HEK293 (cell line): ENCODE measurements at regions not wholly inside any gene's neighbourhood (a gene's known extent, or its start where the extent isn't known, plus 50 kb on each side); places are given as distances from the start of the nearest gene placed in this dataset.

Experiments used
- CTCF ChIA-PET: fragments of 350-600 bp; formaldehyde crosslinking; extraction: SDS; loops from one replicate; lab custom pipeline; 2021; ENCODE audit warnings: antibody characterized with exemption; lab: Yijun Ruan, JAX
- POLR2A ChIA-PET: fragments of 300-600 bp; formaldehyde crosslinking; extraction: SDS; loops from one replicate; lab custom pipeline; 2020; ENCODE audit warnings: antibody characterized with exemption, inconsistent platforms; lab: Yijun Ruan, JAX
- H3K27ac ChIP-seq: fragments of 200-500 bp; sonication (Bioruptor generic); 2 replicates; pipeline ENCODE4 v1.5.1; 2014; ENCODE audit warnings: low read depth, low read length, control low read depth, inconsistent platforms; ENCODE audit errors: extremely low read depth
- H3K36me3 ChIP-seq, 2 experiments: fragments of 200-500 bp in 1 of 2; sonication (Bioruptor generic) in 1 of 2; 1 replicate in 1 of 2; 2 replicates in 1 of 2; pipeline ENCODE4 v1.5.1; 2014 to 2017; ENCODE audit warnings: inconsistent platforms in 2 of 2, low read length in 2 of 2; ENCODE audit not compliant: control insufficient read depth in 2 of 2, insufficient read depth in 1 of 2
- H3K4me1 ChIP-seq: fragments of 200-500 bp; sonication (Bioruptor generic); 2 replicates; pipeline ENCODE4 v1.5.1; 2014; ENCODE audit warnings: mild to moderate bottlenecking, low read length, inconsistent platforms; ENCODE audit not compliant: control insufficient read depth, insufficient read depth
- H3K4me3 ChIP-seq: 2 replicates; pipeline ENCODE4 v1.5.1; 2011; ENCODE audit warnings: low read depth, mild to moderate bottlenecking, control low read depth, low read length, moderate library complexity
- H3K9me3 ChIP-seq: fragments of 200-500 bp; sonication (Bioruptor generic); 2 replicates; pipeline ENCODE4 v1.5.1; 2014; ENCODE audit warnings: low read depth, low read length, inconsistent platforms; ENCODE audit not compliant: control insufficient read depth, insufficient read depth
- CTCF ChIP-seq: fragments of 450-650 bp; formaldehyde crosslinking; IDR thresholded peaks from 2 replicates; pipeline ENCODE4 v1.5.1; 2016; ENCODE audit warnings: missing biosample characterization, missing genetic modification characterization
- INSM2 ChIP-seq: fragments of 450-650 bp; formaldehyde crosslinking; IDR thresholded peaks from 2 replicates; pipeline ENCODE4 v1.5.1; 2016; ENCODE audit warnings: missing biosample characterization, missing genetic modification characterization
- KLF9 ChIP-seq: fragments of 450-650 bp; formaldehyde crosslinking; IDR thresholded peaks from 2 replicates; pipeline ENCODE4 v1.5.1; 2016; ENCODE audit warnings: missing biosample characterization, missing genetic modification characterization, low read depth
- PRDM6 ChIP-seq: fragments of 450-650 bp; formaldehyde crosslinking; IDR thresholded peaks from 2 replicates; pipeline ENCODE4 v1.5.1; 2017; ENCODE audit warnings: missing biosample characterization, missing genetic modification characterization
- ZNF157 ChIP-seq: fragments of 450-650 bp; formaldehyde crosslinking; IDR thresholded peaks from 2 replicates; pipeline ENCODE4 v1.5.1; 2016; ENCODE audit warnings: missing biosample characterization, missing genetic modification characterization
- ZNF169 ChIP-seq: fragments of 450-650 bp; formaldehyde crosslinking; IDR thresholded peaks from 2 replicates; pipeline ENCODE4 v1.5.1; 2016; ENCODE audit warnings: missing biosample characterization, missing genetic modification characterization
- ZNF398 ChIP-seq: fragments of 450-650 bp; formaldehyde crosslinking; IDR thresholded peaks from 2 replicates; pipeline ENCODE4 v1.5.1; 2017; ENCODE audit warnings: missing biosample characterization, missing genetic modification characterization
- ZNF530 ChIP-seq: fragments of 450-650 bp; formaldehyde crosslinking; IDR thresholded peaks from 2 replicates; pipeline ENCODE4 v1.5.1; 2016; ENCODE audit warnings: low read depth, missing biosample characterization, missing genetic modification characterization
- ZNF654 ChIP-seq: fragments of 450-650 bp; formaldehyde crosslinking; IDR thresholded peaks from 2 replicates; pipeline ENCODE4 v1.5.1; 2016; ENCODE audit warnings: low read depth, missing biosample characterization, missing genetic modification characterization
- ZNF692 ChIP-seq: fragments of 450-650 bp; formaldehyde crosslinking; IDR thresholded peaks from 2 replicates; pipeline ENCODE4 v1.5.1; 2016; ENCODE audit warnings: missing biosample characterization, missing genetic modification characterization
- ZNF768 ChIP-seq: fragments of 450-650 bp; formaldehyde crosslinking; IDR thresholded peaks from 2 replicates; pipeline ENCODE4 v1.5.1; 2018; ENCODE audit warnings: missing biosample characterization, mild to moderate bottlenecking, missing genetic modification characterization
- ZNF785 ChIP-seq: fragments of 450-650 bp; formaldehyde crosslinking; IDR thresholded peaks from 2 replicates; pipeline ENCODE4 v1.5.1; 2016; ENCODE audit warnings: missing biosample characterization, missing genetic modification characterization
- ZSCAN5A ChIP-seq: fragments of 450-650 bp; formaldehyde crosslinking; IDR thresholded peaks from 2 replicates; pipeline ENCODE4 v1.5.1; 2016; ENCODE audit warnings: missing biosample characterization, missing genetic modification characterization

- H3K36me3 ChIP-seq = no peaks in the 10 kb centered on the region
- POLR2A ChIA-PET = no interaction called here
- H3K4me3 ChIP-seq = no peak overlapping the region
- CTCF ChIA-PET = interaction anchor here (0.5 to 2.2 kb wide), 16 partner anchors 9 to 1120 kb away, joined by 3 to 8 read pairs (median 3); no protein-coding TSS in a partner anchor
- H3K27ac ChIP-seq = no peak overlapping the region
- no peaks in the 10 kb centered on the region for H3K4me1 ChIP-seq
- TF ChIP-seq KLF9 (tag by site-specific recombination) (no peak), ZNF169 (tag by site-specific recombination) (no peak), PRDM6 (tag by site-specific recombination) (no peak), ZNF768 (no peak), INSM2 (tag by site-specific recombination) (no peak), ZNF654 (peak; percentile 39), ZNF530 (tag by site-specific recombination) (no peak), ZNF157 (tag by site-specific recombination) (no peak), ZNF785 (tag by site-specific recombination) (no peak), ZNF692 (tag by site-specific recombination) (no peak), ZNF398 (no peak), CTCF (tag by site-specific recombination) (peak; percentile 66), ZSCAN5A (tag by site-specific recombination) (no peak)
- no peaks in the 10 kb centered on the region for H3K9me3 ChIP-seq
Measured at GRCh38 chr12:130031571-130032189, 127.9 kb upstream of the TMEM132D start.
